ENCODE measurements at regions not wholly inside any gene's neighbourhood (a gene's known extent, or its start where the extent isn't known, plus 50 kb on each side); places are given as distances from the start of the nearest gene placed in this dataset.

DNA sequence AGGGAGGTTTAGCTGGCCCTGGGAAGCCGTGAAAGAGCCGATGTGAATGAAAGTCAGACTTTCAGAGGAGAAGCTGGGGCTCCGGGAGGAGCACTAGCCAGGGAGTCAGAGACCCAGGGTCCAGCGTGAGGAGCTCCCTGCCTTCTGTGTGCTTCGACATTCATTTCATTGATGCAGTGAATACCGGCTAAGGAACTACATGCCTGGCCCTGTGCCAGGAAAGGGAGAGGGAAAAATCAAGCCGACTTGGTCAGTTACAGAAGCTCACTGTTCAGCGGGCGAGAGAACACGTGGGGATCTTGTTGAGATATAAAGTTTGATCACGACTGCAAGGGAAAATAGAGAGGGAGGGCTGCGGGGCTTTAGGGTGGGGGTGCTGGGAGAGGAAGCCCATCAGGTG is 76.7 kb upstream of the RUNX3 start:
- TF ChIP-seq, protein P1, sequence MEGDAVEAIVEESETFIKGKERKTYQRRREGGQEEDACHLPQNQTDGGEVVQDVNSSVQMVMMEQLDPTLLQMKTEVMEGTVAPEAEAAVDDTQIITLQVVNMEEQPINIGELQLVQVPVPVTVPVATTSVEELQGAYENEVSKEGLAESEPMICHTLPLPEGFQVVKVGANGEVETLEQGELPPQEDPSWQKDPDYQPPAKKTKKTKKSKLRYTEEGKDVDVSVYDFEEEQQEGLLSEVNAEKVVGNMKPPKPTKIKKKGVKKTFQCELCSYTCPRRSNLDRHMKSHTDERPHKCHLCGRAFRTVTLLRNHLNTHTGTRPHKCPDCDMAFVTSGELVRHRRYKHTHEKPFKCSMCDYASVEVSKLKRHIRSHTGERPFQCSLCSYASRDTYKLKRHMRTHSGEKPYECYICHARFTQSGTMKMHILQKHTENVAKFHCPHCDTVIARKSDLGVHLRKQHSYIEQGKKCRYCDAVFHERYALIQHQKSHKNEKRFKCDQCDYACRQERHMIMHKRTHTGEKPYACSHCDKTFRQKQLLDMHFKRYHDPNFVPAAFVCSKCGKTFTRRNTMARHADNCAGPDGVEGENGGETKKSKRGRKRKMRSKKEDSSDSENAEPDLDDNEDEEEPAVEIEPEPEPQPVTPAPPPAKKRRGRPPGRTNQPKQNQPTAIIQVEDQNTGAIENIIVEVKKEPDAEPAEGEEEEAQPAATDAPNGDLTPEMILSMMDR (IDR thresholded peaks at IDR 0.05) = no peak
- no peak for TF ChIP-seq POLR2A (IDR thresholded peaks at IDR 0.05)
